NCI-H748 (cell line): ENCODE measurements at regions not wholly inside any gene's neighbourhood (a gene's known extent, or its start where the extent isn't known, plus 50 kb on each side); places are given as distances from the start of the nearest gene placed in this dataset.
"Not testable (repeated sequence)": the region's sequence is repeated elsewhere in the genome, so short reads cannot be mapped to it uniquely, and the experiment has no call there.

Experiments
- DNase-seq: peaks from one replicate; lab custom pipeline; 2025; ENCODE audit not compliant: unreplicated experiment; lab: John Stamatoyannopoulos, UW

DNA sequence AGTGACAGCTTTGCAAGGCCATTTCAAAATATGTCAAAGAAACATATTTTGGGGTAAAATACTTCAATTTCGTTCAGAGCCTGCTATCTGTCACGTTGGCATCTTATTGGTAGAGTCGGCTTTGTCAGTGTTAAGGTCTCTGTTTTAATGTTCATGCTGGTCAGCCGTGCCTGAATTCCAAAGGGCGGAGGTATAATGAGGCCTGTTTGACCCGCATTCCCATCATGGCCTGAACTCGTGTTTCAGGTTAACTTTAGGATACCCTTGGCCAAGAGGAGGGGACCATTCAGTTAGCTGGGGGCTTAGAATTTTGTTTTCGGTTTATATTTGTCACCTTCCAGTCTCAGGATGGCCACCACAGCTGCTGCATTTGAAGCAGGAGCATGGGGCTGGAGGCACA is 236.4 kb downstream of the NFATC2 start:
- DNase-seq: no peak

DNA sequence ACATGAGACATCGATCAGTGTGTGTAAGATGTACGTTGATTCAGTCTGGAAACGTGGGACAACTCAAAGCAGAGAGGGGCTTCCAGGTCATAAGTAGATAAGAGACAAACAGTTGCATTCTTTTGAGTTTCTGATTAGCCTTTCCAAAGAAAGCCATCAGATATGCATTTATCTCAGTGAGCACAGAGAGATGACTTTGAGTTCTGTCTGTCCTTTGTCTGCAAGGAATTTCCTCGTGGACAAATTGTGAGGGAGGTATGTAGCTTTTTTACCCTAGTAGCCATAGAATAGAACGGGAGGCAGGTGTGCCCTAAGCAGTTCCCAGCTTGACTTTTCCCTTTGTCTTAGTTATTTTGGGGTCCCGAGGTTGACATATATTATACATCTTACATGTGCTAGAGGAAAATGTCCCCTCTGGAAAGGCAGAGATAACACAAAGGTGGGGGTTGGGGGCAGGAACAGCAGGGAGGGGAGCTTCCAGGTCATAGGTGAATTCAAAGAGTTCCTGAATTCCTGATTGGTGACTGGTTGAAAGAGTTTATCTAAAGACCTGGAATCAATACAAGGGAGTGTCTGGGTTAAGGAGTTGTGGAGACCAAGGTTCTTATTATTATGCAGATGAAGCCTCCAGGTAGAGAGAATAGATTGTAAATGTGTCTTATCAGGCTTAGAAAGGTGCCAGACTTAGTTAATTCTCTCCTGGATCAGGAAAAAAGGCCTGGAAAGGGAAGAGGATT is 237.0 kb downstream of the NFATC2 start:
- DNase-seq: no peak

DNA sequence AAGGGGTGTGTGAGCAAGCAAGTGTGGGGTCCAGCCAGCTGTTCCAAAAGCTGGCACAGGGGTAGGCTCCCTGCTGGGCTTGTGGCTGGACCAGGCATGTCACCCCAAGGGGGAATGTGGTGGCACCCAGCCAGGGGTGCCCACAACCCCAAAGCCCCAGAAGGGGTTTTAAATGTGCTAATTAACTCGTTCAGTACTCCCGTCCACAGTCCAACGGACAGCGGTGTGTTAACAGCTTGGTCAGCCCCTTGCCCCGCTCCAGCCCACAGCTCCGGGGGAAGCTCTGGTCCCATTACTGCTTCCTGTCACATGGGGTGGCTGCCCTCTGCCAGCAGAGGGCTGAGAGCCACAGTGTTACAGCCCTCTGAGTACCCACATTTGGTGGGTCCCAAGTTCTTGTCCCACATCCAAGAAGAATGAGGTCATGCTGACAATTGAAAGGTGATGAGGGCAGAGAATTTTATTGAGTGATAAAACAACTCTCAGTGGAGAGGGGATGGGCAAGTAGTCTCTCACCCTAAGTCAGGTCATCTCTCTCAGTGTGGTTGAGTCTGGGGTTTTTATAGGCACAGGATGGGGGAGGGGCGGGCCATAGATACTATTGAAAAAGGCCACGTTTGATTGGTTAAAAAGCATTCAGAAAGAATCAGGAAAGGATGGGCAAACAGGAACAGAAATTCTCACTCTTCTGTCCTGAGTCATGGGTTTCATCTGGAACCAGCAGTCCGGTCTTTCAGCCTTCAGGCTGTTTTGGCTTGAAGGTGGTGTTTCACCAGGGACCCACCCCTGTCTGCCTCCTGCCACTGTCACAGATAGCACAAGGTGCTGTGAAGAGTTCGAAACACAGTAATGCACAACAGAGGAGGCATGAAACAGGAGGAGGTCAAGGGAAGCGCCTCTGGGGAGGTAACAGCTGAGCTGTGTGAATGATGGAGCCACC is 238.5 kb downstream of the NFATC2 start:
- DNase-seq: no peak

DNA sequence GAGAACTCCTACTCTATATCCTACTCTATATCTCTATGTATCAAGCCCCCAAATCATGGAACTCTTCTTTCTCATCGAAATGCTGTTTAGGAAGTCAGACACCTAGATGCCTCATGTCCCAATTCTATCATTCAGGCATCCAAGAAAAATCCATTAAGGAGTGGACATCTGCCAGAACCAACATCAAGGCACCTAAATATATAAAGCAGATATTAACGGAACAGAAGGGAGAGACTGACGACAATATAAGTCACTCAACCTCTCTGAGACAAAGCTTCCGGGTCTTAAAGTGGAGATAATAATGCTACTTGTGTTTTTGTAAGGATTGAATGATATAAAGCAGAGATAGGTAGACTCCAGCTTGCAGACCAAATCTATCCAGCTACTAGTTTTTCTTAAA is 241.5 kb downstream of the NFATC2 start:
- DNase-seq: no peak

DNA sequence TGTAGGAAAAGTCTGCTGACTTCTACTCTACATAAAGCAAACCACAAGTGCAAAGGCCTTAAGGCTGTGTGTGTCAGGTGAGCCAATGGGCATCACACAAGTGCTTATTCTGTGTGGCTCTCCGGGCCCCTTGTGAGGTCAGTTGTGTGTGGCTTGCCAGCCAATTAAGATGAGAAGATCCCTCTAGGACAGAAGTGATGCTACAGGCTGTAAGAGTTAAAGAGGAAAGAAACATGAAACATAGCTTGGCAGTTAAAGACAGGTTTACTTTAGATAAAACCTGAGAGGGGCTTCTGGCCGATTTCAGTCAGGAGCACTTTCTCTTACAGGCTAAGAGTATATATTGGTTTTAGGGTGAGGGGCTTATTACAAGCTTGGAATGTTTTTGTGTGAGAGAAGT is 242.4 kb downstream of the NFATC2 start:
- no peak for DNase-seq

DNA sequence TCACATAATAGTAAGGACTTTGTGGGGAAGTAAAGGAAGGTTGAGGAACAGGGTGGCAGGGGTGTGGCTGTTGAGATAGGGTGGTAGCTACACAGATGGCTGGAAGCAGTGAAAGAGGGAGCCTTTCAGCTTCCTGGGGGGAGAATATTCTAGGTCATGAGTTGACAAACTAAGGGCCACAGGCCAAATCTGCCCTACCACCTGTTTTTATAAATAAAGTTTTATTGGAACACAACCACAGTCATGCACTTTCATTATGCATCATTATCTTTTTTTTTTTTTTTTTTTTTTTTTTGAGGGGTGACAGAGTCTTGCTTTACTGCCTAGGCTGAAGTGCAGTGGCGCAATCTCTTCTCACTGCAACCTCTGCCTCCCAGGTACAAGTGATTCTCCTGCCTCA is 243.1 kb downstream of the NFATC2 start:
- DNase-seq: no peak

DNA sequence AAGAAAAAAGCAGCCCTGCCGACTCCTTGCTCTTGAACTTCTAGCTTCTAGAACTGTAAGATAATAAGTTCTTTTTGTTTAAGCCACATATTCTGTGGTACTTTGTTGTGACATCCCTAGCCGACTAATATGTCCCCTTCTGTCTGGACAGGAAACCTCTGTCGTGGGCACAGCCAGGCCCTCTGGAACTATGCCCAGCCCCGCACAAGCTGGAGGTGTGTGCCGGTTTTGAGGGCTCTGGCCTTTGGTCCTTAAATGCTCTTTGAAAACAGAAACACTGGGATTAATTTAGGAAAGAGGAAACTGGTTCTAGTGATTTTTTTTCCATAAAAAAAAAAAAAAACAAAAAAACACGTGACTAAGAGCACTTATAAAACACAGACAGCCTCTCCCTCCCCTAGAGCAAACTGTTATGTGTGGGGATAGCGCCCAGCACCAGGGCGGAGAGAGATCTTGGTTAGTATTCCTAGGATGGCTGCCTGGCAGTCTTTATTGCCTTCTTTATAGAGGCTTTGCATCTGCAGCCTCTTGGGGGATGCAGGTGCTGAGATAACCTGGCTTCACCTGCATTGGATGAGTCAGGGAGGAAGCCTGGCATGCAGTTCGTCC is 244.3 kb downstream of the NFATC2 start:
- DNase-seq: no peak

DNA sequence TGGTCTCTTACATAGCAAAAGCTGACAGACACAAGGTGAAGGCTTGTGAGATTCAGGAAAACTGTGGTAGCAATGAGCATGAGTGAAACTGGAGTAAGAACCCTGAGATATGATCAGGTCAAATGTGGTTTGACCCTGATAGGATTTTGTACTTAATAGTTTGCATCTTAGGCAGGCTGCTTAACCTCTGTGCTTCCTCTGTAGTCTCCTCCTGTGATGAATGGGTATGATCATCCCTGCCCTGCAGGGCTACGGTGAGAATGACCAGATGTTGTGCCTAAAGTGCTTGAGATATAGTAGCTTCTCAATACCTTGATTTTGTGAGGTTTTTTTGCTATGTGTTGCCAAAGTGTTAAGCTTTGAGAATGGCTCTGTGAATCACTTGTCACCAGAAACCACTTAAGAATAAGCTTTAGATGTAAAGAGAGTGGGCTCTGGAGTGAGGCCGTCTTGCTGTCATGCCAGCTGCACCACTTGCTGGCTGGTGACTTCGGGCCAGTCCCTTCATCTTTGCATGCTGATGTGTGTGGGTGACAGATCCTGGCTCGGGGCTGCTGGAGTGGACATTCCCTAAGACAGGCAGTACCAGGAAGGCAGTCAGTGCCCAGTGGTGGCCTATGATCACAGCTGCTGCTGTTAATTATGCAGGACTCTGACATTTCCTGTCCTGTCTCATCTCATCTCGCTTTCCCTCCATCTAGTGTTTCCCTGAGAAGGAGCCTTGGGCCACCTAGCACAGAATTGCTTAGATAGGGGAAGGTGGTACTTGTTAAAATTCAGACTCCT is 254.7 kb downstream of the NFATC2 start:
- no peak for DNase-seq

DNA sequence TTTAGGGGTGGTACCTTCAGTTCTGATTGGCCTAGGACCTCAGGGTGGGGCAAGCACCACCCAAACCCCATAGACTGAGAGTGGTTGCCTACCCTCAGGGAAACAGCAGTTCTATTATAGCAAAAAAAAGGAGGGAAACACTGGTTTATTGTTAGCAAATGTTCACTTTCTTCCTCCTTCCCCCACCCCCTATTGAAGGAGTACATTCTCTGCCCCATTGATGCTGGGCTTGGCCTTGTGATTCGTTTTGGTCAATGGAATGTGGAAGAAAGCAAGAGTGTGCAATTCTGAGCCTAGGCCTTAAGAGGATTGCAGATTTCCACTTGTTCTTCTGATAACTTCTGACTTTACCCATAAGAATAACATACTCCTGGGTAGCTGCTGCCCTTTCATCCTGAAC is 255.8 kb downstream of the NFATC2 start:
- no peak for DNase-seq

DNA sequence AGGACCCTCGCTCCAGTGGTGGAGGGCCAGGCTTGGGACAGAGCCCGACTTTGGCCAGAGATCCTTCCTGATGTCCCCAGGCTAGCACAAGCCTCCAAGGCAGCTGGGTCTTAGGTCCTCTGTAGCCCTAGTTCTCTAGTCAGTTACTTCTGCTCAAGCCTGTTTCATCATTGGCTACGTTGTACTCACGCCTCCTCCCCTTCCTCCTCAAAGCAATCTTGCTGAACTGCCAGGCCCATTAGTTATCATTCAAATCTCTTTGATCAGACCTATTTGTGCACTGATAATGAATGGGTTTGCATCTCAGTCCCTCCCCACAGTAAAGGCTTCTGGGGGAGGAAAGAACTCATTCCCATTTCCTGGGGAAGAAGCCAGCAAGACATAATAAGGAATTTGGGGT is 256.8 kb downstream of the NFATC2 start:
- DNase-seq: no peak

DNA sequence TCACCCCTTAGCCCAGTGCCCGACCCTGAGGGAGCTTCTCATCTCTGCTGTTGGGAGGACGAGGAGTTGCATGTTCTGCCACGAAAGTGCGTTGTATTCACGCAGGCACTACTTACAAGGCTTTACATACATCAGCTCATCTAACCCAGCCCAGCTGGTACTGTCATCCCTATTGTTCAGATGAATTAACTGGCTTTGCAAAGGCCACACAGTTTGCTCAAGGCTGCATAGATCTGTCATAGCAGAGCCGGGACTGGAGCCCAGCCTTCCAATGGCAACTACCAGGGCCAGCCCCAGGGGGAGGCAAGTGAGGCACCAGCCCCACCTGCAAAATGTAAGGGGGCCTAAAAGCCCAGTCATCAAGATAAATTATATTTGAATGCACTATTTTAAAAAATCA is 257.6 kb downstream of the NFATC2 start:
- no peak for DNase-seq

DNA sequence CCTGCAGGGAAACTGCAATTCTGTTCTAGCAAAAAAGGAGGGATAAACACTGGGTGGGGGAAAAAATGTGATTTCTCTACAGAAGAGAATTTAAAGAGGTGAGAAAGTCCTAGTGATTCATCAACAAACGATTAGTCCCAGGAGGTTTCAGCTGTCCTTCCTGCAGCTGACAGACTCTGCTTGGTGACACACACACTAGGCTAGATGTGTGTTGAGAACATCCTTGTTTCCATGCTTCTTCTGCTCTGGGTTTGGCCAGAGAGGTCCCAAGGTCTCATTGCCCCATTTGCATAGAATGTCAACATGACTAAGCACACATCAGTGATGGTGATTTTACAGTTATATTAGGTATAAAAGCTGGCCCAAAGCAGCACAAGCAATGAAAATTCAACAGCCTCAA is 258.3 kb downstream of the NFATC2 start:
- no peak for DNase-seq

DNA sequence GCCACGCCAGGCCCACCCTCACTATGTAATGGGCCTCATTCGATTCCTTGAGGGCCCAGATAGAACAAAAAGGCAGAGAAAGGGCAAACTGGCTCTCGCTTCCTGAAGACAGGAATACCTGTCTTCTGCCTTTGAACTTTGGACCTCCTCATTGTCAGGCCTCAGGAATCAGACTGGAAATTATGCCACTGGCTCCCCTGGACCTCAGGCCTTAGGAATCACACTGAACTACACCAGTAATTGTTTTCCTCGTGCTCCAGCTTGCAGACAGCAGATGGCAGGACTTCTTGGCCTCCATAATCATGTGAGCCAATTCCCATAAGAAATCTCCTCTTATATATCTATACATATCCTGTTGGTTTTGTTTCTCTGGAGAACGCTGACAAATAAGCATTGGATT is 258.6 kb upstream of the KCNG1 start:
- no peak for DNase-seq

DNA sequence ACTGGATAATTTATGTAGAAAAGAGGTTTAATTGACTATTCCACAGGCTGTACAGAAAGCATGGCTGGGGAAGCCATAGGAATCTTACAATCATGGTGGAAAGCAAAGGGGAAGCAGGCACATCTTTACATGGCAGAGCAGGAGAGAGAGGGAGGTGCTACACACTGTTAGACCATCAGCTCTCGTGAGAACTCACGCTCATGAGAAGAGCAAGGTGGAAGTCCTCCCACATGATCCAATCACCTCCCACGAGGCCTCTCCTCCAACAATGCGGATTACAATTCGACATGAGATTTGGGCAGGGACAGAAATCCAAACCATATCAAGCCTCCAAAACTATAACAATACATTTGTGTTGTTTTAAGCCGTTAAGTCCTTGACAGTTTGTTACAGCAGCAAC is 257.1 kb upstream of the KCNG1 start:
- DNase-seq: no peak

DNA sequence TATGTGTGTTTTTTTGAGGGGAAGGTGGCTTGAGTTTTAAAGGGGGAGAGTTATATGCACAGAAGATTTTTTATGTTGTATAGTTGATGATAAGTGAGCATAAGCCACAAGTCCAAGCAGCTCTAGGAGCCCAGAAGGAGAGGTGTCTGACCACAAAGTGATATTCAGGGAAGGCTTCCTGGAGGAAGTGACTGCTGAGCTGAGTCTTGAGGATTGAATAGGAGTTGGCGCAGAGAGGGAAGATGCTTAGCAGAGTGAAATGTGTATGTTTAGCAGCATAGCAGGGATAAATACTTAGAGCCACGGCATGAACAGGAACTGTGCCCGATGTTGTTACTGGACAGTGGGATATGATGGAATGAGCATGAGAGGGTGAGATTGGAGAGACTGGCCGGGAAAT is 255.1 kb upstream of the KCNG1 start:
- DNase-seq: no peak

DNA sequence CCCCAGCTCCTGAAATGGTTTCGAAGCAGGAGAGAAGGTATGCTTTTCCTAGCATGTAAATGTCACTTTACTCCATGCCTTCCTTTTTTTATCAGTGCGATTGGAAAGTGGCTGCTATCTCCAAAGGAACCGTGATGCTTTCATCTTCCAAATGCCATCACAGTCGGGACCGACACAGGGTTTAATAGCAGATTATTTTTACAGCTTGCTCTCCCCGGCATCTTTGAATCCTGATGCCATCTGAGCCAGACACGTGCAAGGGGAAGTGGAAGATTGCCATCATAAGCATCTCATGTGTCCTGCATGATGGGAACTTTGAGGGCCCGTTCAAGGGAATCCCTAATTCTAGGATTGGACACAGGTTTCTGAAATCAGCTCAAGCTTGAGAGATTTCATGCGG is 253.4 kb upstream of the KCNG1 start:
- DNase-seq: no peak

DNA sequence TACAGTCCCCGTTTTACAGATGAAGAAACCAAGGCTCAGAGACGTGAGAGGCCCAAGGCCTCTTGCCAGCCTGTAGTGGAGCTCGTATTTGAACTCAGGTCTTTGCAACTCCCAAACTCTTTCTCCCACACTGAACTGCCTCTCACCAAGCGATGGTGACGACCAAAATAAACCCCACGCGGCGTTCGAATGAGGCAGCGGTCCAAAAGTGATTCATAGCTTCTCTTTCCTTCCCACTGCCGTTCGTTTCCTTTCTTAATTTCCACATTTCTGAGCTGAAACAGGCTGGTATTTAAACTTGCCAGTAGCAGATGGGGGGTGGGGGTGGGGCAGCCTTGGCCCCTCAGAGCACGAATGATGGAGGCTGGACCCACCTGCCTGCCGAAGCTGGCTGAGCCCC is 252.9 kb upstream of the KCNG1 start:
- DNase-seq: no peak

DNA sequence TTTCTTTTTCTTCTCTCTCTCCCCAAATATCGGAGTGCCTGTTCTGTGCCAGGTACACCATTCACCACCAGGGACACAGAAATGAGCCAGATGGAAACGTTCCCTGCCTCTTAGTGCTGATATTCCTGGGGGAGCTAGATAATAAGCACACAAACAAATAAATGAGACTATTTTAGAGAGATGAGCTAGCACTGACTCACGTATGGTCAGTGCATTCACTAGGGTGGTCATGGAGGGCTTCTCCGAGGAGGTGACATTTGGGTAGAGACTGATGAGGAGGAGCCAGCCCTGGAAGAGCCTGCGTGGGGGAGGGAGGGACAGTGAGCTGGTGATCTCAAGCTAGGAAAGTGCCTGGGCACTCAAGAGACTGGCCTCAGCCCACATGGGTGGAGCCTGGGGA is 252.3 kb upstream of the KCNG1 start:
- no peak for DNase-seq

DNA sequence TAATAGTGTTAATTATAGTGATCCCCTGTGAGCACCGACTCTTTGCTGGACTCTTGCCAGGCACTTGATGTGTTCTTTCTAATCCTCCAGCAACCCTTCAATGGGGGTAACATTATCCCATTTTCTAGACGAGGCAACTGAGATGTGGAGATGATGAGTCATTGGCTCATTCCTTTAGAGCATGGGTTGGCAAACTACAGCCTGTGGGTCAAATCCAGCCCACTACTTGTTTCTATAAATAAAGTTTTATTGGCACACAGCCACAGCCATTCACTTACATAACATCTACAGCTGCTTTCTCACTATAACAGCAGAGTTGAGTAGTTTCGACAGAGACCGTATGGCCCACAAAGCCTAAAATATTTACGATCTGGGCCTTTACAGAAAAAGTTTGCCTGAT is 249.5 kb upstream of the KCNG1 start:
- DNase-seq: peak; percentile 18

DNA sequence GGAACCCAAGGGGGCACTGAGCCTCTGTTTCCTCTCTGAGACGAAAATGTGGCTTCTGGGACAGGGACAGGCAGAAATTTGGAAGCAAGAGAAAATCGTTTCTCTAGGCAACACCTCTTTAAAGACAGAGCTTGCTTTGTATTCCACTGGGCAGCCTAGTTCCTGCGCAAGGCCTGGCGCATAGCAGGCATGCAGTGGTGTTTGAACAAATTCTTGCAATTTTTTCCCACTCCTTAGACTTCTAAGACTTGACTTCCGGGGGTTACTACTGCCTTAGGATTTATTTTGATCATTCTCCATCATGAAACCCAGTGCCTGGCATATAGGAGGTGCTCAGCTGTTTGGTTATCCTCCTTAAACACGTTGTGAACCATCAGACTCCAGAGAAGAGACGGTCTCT is 249.0 kb upstream of the KCNG1 start:
- no peak for DNase-seq

DNA sequence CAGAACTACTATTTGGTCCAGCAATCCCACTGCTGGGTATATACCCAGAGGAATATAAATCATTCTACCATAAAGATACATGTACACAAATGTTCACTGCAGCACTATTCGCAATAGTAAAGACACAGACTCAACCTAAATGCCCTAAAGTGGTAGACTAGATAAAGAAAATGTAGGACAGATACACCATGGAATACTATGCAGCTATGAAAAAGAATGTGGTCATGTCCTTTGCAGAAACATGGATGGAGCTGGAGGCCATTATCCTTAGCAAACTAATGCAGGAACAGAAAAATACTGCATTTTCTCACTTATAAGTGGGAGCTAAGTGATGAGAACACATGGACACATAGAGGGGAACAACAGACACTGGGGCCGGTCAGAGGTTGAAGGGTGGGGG is 248.4 kb upstream of the KCNG1 start:
- not testable (repeated sequence) for DNase-seq
